CD4-positive, alpha-beta memory T cell (primary cell): ENCODE measurements at regions not wholly inside any gene's neighbourhood (a gene's known extent, or its start where the extent isn't known, plus 50 kb on each side); places are given as distances from the start of the nearest gene placed in this dataset.

Source experiments
- CTCF ChIA-PET: fragments of 350-600 bp; sonication (Branson Sonifier 250); formaldehyde crosslinking; loops from one replicate; lab custom pipeline; 2021; ENCODE audit warnings: inconsistent platforms; ENCODE audit not compliant: partially characterized antibody; lab: Charles Lee
- POLR2A ChIA-PET: fragments of 350-600 bp; sonication (Branson Sonifier 250); formaldehyde crosslinking; loops from one replicate; lab custom pipeline; 2021; ENCODE audit not compliant: partially characterized antibody; lab: Charles Lee
- DNase-seq, 5 donors: peaks; one replicate each; pipeline versions ENCODE4 v3.0.0 to v3.0.0-alpha.2; 2020 to 2022; ENCODE audit warnings: mixed read lengths in 1 of 5
- H3K27ac ChIP-seq: one replicate; pipeline ENCODE4 v1.7.0; 2013; ENCODE audit warnings: low read depth, low read length
- H3K27me3 ChIP-seq: 2 replicates; pipeline ENCODE4 v1.7.0; 2013; ENCODE audit warnings: mild to moderate bottlenecking, low read length, moderate library complexity; ENCODE audit not compliant: insufficient read depth
- H3K36me3 ChIP-seq: 2 replicates; pipeline ENCODE4 v1.7.0; 2013; ENCODE audit warnings: mild to moderate bottlenecking, low read length, moderate library complexity; ENCODE audit not compliant: insufficient read depth
- H3K4me1 ChIP-seq: 2 replicates; pipeline ENCODE4 v1.7.0; 2013; ENCODE audit warnings: mild to moderate bottlenecking, low read length, moderate library complexity; ENCODE audit not compliant: insufficient read depth
- H3K4me3 ChIP-seq, 2 donors: one replicate each; pipeline ENCODE4 v1.7.0; 2013; ENCODE audit warnings: low read length in 2 of 2, mild to moderate bottlenecking in 1 of 2
- H3K9me3 ChIP-seq, 2 donors: one replicate each; pipeline ENCODE4 v1.7.0; 2013; ENCODE audit warnings: low read length in 2 of 2, control low read depth in 1 of 2; ENCODE audit not compliant: control insufficient read depth in 1 of 2
- H3K27ac Mint-ChIP-seq, 7 donors: one replicate each; pipeline ENCODE4 v1.8.0; 2020 to 2021; ENCODE audit warnings: mixed read lengths in 7 of 7, mild to moderate bottlenecking in 6 of 7, inconsistent platforms in 3 of 7, moderate library complexity in 3 of 7
- H3K27me3 Mint-ChIP-seq, 2 donors: one replicate each; pipeline ENCODE4 v1.8.0; 2020 to 2021; ENCODE audit warnings: mixed read lengths in 2 of 2
- H3K36me3 Mint-ChIP-seq, 2 donors: one replicate each; pipeline ENCODE4 v1.8.0; 2020 to 2021; ENCODE audit warnings: mixed read lengths in 2 of 2, inconsistent platforms in 1 of 2, mild to moderate bottlenecking in 1 of 2
- H3K4me1 Mint-ChIP-seq, 4 donors: one replicate each; pipeline ENCODE4 v1.8.0; 2020 to 2021; ENCODE audit warnings: mixed read lengths in 4 of 4, mild to moderate bottlenecking in 1 of 4
- H3K4me3 Mint-ChIP-seq, 8 donors: one replicate each; pipeline ENCODE4 v1.8.0; 2020 to 2021; ENCODE audit warnings: mixed read lengths in 8 of 8, mild to moderate bottlenecking in 7 of 8, moderate library complexity in 6 of 8, inconsistent platforms in 3 of 8
- H3K9me3 Mint-ChIP-seq, 8 donors: one replicate each; pipeline ENCODE4 v1.8.0; 2020 to 2021; ENCODE audit warnings: mixed read lengths in 8 of 8, mild to moderate bottlenecking in 5 of 8, inconsistent platforms in 3 of 8, moderate library complexity in 1 of 8
- intact Hi-C: fragments of 100-400 bp; cut with micrococcal nuclease; formaldehyde crosslinking; loops from one replicate; pipeline ENCODE4 v1.15.1; 2023

DNA sequence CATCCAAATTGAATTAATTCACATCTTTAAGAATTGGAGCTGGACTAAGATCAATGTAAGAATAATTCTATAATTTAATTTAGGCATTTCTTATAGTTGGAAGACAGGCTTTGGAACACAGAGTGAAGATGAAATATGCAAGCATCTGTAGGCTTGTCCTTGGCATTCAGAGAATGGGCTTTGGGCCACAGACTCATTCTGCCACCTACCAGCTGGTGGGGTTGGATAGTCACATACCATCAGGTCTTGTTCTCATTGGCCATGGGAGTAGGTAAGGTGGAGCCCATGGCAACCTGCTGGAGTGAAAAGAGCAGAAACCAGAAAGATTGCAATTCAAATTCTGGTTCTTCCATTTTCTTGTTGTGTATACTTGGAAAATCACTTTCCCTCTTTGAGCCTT, 300.3 kb downstream of the CYRIA start:
- intact Hi-C loops = no loop called here
- POLR2A ChIA-PET = no interaction called here
- no peaks in the 10 kb centered on the region for H3K36me3 Mint-ChIP-seq
- CTCF ChIA-PET = no interaction called here
- H3K9me3 ChIP-seq = no peaks in the 10 kb centered on the region
- H3K27ac ChIP-seq = no peak overlapping the region
- H3K4me1 Mint-ChIP-seq = no peaks in the 10 kb centered on the region
- no peaks in the 10 kb centered on the region for H3K36me3 ChIP-seq
- no peak overlapping the region for H3K4me3 ChIP-seq
- no peaks in the 10 kb centered on the region for H3K4me1 ChIP-seq
- H3K27me3 Mint-ChIP-seq = no peaks in the 10 kb centered on the region
- DNase-seq = no peak
- H3K4me3 Mint-ChIP-seq = no peak overlapping the region
- peaks cover 0 to 4% (median 0%) of the 10 kb centered on the region in 8 donors for H3K9me3 Mint-ChIP-seq
- H3K27me3 ChIP-seq = no peaks in the 10 kb centered on the region
- no peak overlapping the region for H3K27ac Mint-ChIP-seq

- Mint-ChIP-seq H3K4me1 (no peaks in the 10 kb centered on the region), H3K36me3 (no peaks in the 10 kb centered on the region), H3K27ac (no peak overlapping the region), H3K9me3 (peaks cover 0 to 7% (median 2%) of the 10 kb centered on the region in 8 donors), H3K27me3 (no peaks in the 10 kb centered on the region), H3K4me3 (no peak overlapping the region)
- POLR2A ChIA-PET = no interaction called here
- DNase-seq = no peak
- H3K9me3 ChIP-seq = no peaks in the 10 kb centered on the region
- intact Hi-C loops = no loop called here
- no peaks in the 10 kb centered on the region for H3K36me3 ChIP-seq
- no peak overlapping the region for H3K4me3 ChIP-seq
- H3K27me3 ChIP-seq = no peaks in the 10 kb centered on the region
- H3K4me1 ChIP-seq = no peaks in the 10 kb centered on the region
- CTCF ChIA-PET = no interaction called here
- no peak overlapping the region for H3K27ac ChIP-seq
Measured at GRCh38 chr2:16363581-16363980, 302.1 kb downstream of the CYRIA start.

DNA sequence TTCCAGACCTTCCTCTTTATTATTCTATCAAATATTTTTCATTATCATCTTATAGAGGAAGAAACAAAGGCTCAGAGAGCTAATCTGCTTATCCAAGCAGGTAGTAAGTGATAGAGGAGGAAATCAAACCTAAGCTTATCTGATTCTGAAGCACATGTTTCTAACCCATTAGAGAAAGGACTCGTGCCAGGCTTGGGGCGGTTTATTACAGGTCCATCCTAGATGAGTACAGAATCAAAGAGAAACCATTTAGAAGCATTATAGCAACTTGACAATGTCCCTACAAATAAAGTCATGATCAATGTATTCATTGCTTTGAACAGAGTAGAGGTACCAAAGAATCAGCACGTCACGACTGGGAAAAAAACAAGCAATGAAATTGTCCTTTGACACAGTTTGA, 303.0 kb downstream of the CYRIA start:
- Histone ChIP-seq H3K4me1 (no peaks in the 10 kb centered on the region), H3K4me3 (no peak overlapping the region), H3K9me3 (no peaks in the 10 kb centered on the region), H3K27ac (no peak overlapping the region), H3K27me3 (no peaks in the 10 kb centered on the region), H3K36me3 (no peaks in the 10 kb centered on the region)
- Mint-ChIP-seq H3K9me3 (peaks cover 0 to 7% (median 3%) of the 10 kb centered on the region in 8 donors), H3K4me3 (no peak overlapping the region), H3K36me3 (no peaks in the 10 kb centered on the region), H3K27ac (no peak overlapping the region), H3K27me3 (no peaks in the 10 kb centered on the region), H3K4me1 (no peaks in the 10 kb centered on the region)
- no peak for DNase-seq
- ChIA-PET POLR2A (no interaction called here), CTCF (no interaction called here)
- intact Hi-C loops = no loop called here

DNA sequence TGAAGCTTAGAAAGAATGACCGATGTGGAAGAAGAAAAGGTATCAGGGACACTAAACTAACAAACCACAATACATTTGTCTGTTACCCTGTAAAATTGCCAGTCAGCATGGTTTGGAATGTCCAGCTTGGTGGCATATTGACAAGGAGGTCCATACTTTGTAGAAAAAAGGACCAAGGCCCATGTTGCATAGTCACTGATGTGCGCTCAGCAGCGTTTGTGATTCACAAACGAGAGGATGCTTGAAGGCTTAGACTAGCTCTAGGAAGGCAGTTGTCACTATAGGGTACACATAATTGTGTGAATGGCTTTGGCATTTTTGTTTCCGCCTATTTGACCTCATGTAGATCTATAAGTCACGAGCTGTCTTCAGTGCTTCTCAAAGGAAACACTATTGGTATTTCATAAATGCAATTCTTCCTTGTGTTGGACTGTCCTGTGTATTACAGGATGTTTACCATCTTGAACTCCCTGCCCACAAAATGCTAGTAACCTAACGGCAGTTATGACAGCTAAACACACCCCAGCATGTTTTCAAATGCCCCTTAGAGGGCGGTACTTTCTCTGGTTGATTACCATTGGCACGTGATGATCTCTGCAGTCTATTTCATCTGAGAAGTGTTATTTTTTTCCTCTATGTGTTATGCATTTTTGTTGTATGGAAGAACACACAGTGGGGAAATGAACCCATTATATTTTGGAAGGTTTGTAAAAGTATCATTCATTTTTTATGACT, 304.2 kb downstream of the CYRIA start:
- H3K4me1 Mint-ChIP-seq = no peaks in the 10 kb centered on the region
- H3K27me3 Mint-ChIP-seq = no peaks in the 10 kb centered on the region
- ChIA-PET POLR2A (no interaction called here), CTCF (no interaction called here)
- no peak overlapping the region for H3K4me3 ChIP-seq
- H3K9me3 Mint-ChIP-seq = peaks cover 0 to 8% (median 3%) of the 10 kb centered on the region in 8 donors
- DNase-seq = no peak
- H3K27ac Mint-ChIP-seq = no peak overlapping the region
- H3K36me3 Mint-ChIP-seq = no peaks in the 10 kb centered on the region
- no peaks in the 10 kb centered on the region for H3K36me3 ChIP-seq
- intact Hi-C loops = no loop called here
- H3K4me3 Mint-ChIP-seq = no peak overlapping the region
- H3K4me1 ChIP-seq = no peaks in the 10 kb centered on the region
- no peaks in the 10 kb centered on the region for H3K27me3 ChIP-seq
- H3K27ac ChIP-seq = no peak overlapping the region
- H3K9me3 ChIP-seq = no peaks in the 10 kb centered on the region

- POLR2A ChIA-PET = no interaction called here
Measured at GRCh38 chr2:16359961-16360360, 305.7 kb downstream of the CYRIA start.

GRCh38 chr2:16357188-16357587, 308.4 kb downstream of the CYRIA start:
- peaks cover 0 to 9% (median 5%) of the 10 kb centered on the region in 8 donors for H3K9me3 Mint-ChIP-seq
- no peaks in the 10 kb centered on the region for H3K4me1 Mint-ChIP-seq
- ChIA-PET POLR2A (no interaction called here), CTCF (no interaction called here)
- Histone ChIP-seq H3K27me3 (no peaks in the 10 kb centered on the region), H3K4me1 (no peaks in the 10 kb centered on the region), H3K27ac (no peak overlapping the region), H3K4me3 (no peak overlapping the region), H3K36me3 (no peaks in the 10 kb centered on the region), H3K9me3 (no peaks in the 10 kb centered on the region)
- H3K4me3 Mint-ChIP-seq = no peak overlapping the region
- H3K27ac Mint-ChIP-seq = no peak overlapping the region
- intact Hi-C loops = no loop called here
- no peak for DNase-seq
- H3K36me3 Mint-ChIP-seq = no peaks in the 10 kb centered on the region
- H3K27me3 Mint-ChIP-seq = no peaks in the 10 kb centered on the region

More at GRCh38 chr2:16359961-16360360, 305.7 kb downstream of the CYRIA start:
- no peaks in the 10 kb centered on the region for H3K4me1 Mint-ChIP-seq
- CTCF ChIA-PET = no interaction called here
- H3K27me3 ChIP-seq = no peaks in the 10 kb centered on the region
- H3K27ac ChIP-seq = no peak overlapping the region
- no peaks in the 10 kb centered on the region for H3K9me3 ChIP-seq
- H3K27ac Mint-ChIP-seq = no peak overlapping the region
- no peak overlapping the region for H3K4me3 Mint-ChIP-seq
- no peak for DNase-seq
- H3K27me3 Mint-ChIP-seq = no peaks in the 10 kb centered on the region
- no peaks in the 10 kb centered on the region for H3K4me1 ChIP-seq
- no peak overlapping the region for H3K4me3 ChIP-seq
- peaks cover 0 to 8% (median 5%) of the 10 kb centered on the region in 8 donors for H3K9me3 Mint-ChIP-seq
- no peaks in the 10 kb centered on the region for H3K36me3 Mint-ChIP-seq
- intact Hi-C loops = no loop called here
- no peaks in the 10 kb centered on the region for H3K36me3 ChIP-seq

GRCh38 chr2:16351541-16351940, 314.1 kb downstream of the CYRIA start:
- Histone ChIP-seq H3K27me3 (no peaks in the 10 kb centered on the region), H3K36me3 (no peaks in the 10 kb centered on the region), H3K27ac (no peak overlapping the region), H3K4me1 (no peaks in the 10 kb centered on the region), H3K9me3 (no peaks in the 10 kb centered on the region), H3K4me3 (no peak overlapping the region)
- no peak for DNase-seq
- intact Hi-C loops = no loop called here
- no peaks in the 10 kb centered on the region for H3K36me3 Mint-ChIP-seq
- H3K27ac Mint-ChIP-seq = no peak overlapping the region
- no peaks in the 10 kb centered on the region for H3K27me3 Mint-ChIP-seq
- ChIA-PET CTCF (no interaction called here), POLR2A (no interaction called here)
- H3K4me3 Mint-ChIP-seq = no peak overlapping the region
- no peaks in the 10 kb centered on the region for H3K4me1 Mint-ChIP-seq
- peaks cover 0 to 14% (median 8%) of the 10 kb centered on the region in 8 donors for H3K9me3 Mint-ChIP-seq
